Neural cell (in vitro differentiated cells): ENCODE measurements at regions not wholly inside any gene's neighbourhood (a gene's known extent, or its start where the extent isn't known, plus 50 kb on each side); places are given as distances from the start of the nearest gene placed in this dataset.

ENCODE experiments used
- H2AFZ ChIP-seq: fragments of 200-600, 300-800 bp; sonication (generic), shearing (Covaris generic); 2 replicates; pipeline ENCODE4 v1.6.0; 2014; ENCODE audit warnings: low read depth, mild to moderate bottlenecking, antibody characterized with exemption, low read length, moderate library complexity
- H3F3A ChIP-seq: fragments of 200-600 bp; shearing (Covaris generic); 2 replicates; pipeline ENCODE4 v1.6.1; 2016; ENCODE audit warnings: mild to moderate bottlenecking, moderate library complexity, mixed read lengths, antibody characterized with exemption, low read length; ENCODE audit not compliant: insufficient read depth, poor library complexity, severe bottlenecking
- H3K27ac ChIP-seq: fragments of 200-600, 300-800 bp; sonication (generic), shearing (Covaris generic); 2 replicates; pipeline ENCODE4 v1.5.1; 2014; ENCODE audit warnings: mild to moderate bottlenecking, low read length, moderate library complexity
- H3K27me3 ChIP-seq: fragments of 300-800, 200-600 bp; sonication (generic), shearing (Covaris generic); 2 replicates; pipeline ENCODE4 v1.6.0; 2014; ENCODE audit warnings: mild to moderate bottlenecking, low read depth, low read length, moderate library complexity; ENCODE audit not compliant: insufficient read depth
- H3K36me3 ChIP-seq: fragments of 300-800, 200-600 bp; sonication (generic), shearing (Covaris generic); 2 replicates; pipeline ENCODE4 v1.5.1; 2014; ENCODE audit warnings: mild to moderate bottlenecking, antibody characterized with exemption, low read length, moderate library complexity; ENCODE audit not compliant: insufficient read depth
- H3K4me2 ChIP-seq: fragments of 300-800, 200-600 bp; sonication (generic), shearing (Covaris generic); 2 replicates; pipeline ENCODE4 v1.6.0; 2014; ENCODE audit warnings: mild to moderate bottlenecking, low read length
- H3K4me3 ChIP-seq: fragments of 300-800, 200-600 bp; sonication (generic), shearing (Covaris generic); 2 replicates; pipeline ENCODE4 v1.5.1; 2014; ENCODE audit warnings: mild to moderate bottlenecking, low read length, moderate library complexity
- H3K79me2 ChIP-seq: fragments of 200-600 bp; shearing (Covaris generic); replicated peaks from 2 replicates; pipeline ENCODE4 v1.6.0; 2014; ENCODE audit warnings: mild to moderate bottlenecking, low read length, moderate library complexity; ENCODE audit not compliant: insufficient read depth
- H3K9ac ChIP-seq: fragments of 300-800, 200-600 bp; sonication (generic), shearing (Covaris generic); 2 replicates; pipeline ENCODE4 v1.6.1; 2016; ENCODE audit warnings: mild to moderate bottlenecking, low read length, mixed read lengths
- H3K9me2 ChIP-seq: fragments of 200-600 bp; shearing (Covaris generic); 2 replicates; pipeline ENCODE4 v1.6.1; 2016; ENCODE audit warnings: mild to moderate bottlenecking, low read length, mixed read lengths; ENCODE audit not compliant: insufficient read depth
- H3K9me3 ChIP-seq: fragments of 200-600, 300-800 bp; sonication (generic), shearing (Covaris generic); 2 replicates; pipeline ENCODE4 v1.6.1; 2016; ENCODE audit warnings: mild to moderate bottlenecking, mixed run types, low read length, moderate library complexity, mixed read lengths
- H4K20me1 ChIP-seq: fragments of 200-600 bp; shearing (Covaris generic); 2 replicates; pipeline ENCODE4 v1.6.1; 2016; ENCODE audit warnings: mild to moderate bottlenecking, mixed run types; ENCODE audit not compliant: insufficient read depth
- CTCF ChIP-seq: fragments of 450-650 bp; IDR thresholded peaks from 2 replicates; pipeline ENCODE4 v1.5.1; 2014; ENCODE audit warnings: antibody characterized with exemption, mild to moderate bottlenecking, moderate library complexity; ENCODE audit not compliant: poor library complexity, severe bottlenecking
- EP300 ChIP-seq: fragments of 450-650 bp; conservative IDR thresholded peaks from 2 replicates; pipeline ENCODE4 v1.6.1; 2014; ENCODE audit warnings: antibody characterized with exemption, mild to moderate bottlenecking, moderate library complexity; ENCODE audit not compliant: poor library complexity, severe bottlenecking
- EZH2 ChIP-seq: fragments of 200-600, 300-800 bp; shearing (Covaris generic), sonication (generic); IDR thresholded peaks from 2 replicates; pipeline ENCODE4 v1.6.1; 2014; ENCODE audit warnings: antibody characterized with exemption, low read length, borderline replicate concordance, mild to moderate bottlenecking; ENCODE audit not compliant: insufficient read depth, poor library complexity, severe bottlenecking
- MXI1 ChIP-seq: fragments of 450-650 bp; conservative IDR thresholded peaks from 2 replicates; pipeline ENCODE4 v1.6.1; 2014; ENCODE audit warnings: antibody characterized with exemption, mild to moderate bottlenecking; ENCODE audit not compliant: poor library complexity, severe bottlenecking
- POLR2AphosphoS5 ChIP-seq: IDR thresholded peaks from 2 replicates; pipeline ENCODE4 v1.6.1; 2012
- RAD21 ChIP-seq: fragments of 450-650 bp; conservative IDR thresholded peaks from 2 replicates; pipeline ENCODE4 v1.6.1; 2014; ENCODE audit warnings: antibody characterized with exemption, mild to moderate bottlenecking, moderate library complexity
- REST ChIP-seq: IDR thresholded peaks from 2 replicates; pipeline ENCODE4 v1.6.1; 2012; ENCODE audit warnings: borderline replicate concordance
- SMC3 ChIP-seq: fragments of 450-650 bp; conservative IDR thresholded peaks from 2 replicates; pipeline ENCODE4 v1.6.1; 2014; ENCODE audit warnings: antibody characterized with exemption, mild to moderate bottlenecking, moderate library complexity; ENCODE audit not compliant: poor library complexity
- TAF1 ChIP-seq: IDR thresholded peaks from 2 replicates; pipeline ENCODE4 v1.6.1; 2012; ENCODE audit warnings: low read depth

DNA sequence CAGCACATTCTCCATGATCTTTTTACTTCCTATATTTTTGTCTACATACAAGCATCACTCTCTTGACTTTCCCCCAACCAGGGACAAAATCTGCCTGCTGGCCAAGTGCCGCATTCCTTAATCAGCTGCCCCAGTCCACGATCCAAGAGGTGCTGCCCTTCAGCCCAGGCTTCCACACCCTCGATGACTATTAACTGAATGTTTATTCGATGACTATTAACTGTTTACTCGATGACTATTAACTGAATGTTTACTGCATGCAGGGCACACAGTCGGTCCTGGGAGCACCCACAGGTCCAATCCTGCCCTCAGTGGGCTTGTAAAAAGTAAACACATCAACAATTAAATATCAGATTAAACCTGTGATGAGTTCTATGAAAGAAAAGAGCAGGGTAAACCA lies 256.9 kb downstream of the ARRDC4 start:
- no peak for TF ChIP-seq CTCF
- no peak for TF ChIP-seq TAF1
- TF ChIP-seq MXI1, result no peak
- no peak for TF ChIP-seq SMC3
- no peak for TF ChIP-seq POLR2AphosphoS5
- no peak for TF ChIP-seq EP300
- TF ChIP-seq EZH2, result no peak
- TF ChIP-seq REST, result no peak
- TF ChIP-seq RAD21, result no peak
- Histone ChIP-seq H3K27me3 (no peaks in the 10 kb centered on the region), H3K36me3 (no peaks in the 10 kb centered on the region), H3K27ac (no peak overlapping the region), H3K79me2 (no peaks in the 10 kb centered on the region), H3K9me2 (no peaks in the 10 kb centered on the region), H4K20me1 (no peaks in the 10 kb centered on the region), H3K9me3 (no peaks in the 10 kb centered on the region), H3K9ac (no peak overlapping the region), H3K4me2 (no peak overlapping the region), H3F3A (no peaks in the 10 kb centered on the region), H2AFZ (no peak overlapping the region), H3K4me3 (no peak overlapping the region)

DNA sequence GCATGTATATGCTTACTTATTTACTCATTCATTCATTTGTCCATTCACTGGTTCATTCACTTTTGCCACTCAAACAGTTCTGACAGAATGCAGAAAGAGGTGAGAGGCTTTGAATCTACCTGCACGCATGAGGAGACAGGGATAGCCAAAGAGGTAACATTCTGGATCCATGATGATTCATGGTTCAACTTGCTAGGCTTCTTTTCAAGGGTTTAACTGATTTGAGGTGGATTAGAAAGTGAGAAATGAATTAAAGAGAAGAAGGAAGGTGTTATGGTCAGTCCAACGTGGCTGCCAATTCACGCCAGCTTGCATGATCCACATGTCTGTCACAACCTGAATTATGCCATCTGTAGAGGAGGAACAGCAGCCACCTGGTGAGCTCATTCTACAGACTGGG lies 260.6 kb downstream of the ARRDC4 start:
- no peak overlapping the region for H3K27ac ChIP-seq
- no peaks in the 10 kb centered on the region for H3F3A ChIP-seq
- no peaks in the 10 kb centered on the region for H3K9me3 ChIP-seq
- H3K4me3 ChIP-seq, result no peak overlapping the region
- H3K36me3 ChIP-seq, result no peaks in the 10 kb centered on the region
- no peak overlapping the region for H2AFZ ChIP-seq
- H3K79me2 ChIP-seq, result no peaks in the 10 kb centered on the region
- H3K4me2 ChIP-seq, result no peak overlapping the region
- H4K20me1 ChIP-seq, result no peaks in the 10 kb centered on the region
- H3K27me3 ChIP-seq, result no peaks in the 10 kb centered on the region
- H3K9ac ChIP-seq, result no peak overlapping the region
- TF ChIP-seq TAF1, result no peak
- TF ChIP-seq REST, result no peak
- no peak for TF ChIP-seq RAD21
- no peak for TF ChIP-seq EZH2
- TF ChIP-seq SMC3, result no peak
- TF ChIP-seq POLR2AphosphoS5, result no peak
- TF ChIP-seq CTCF, result no peak
- TF ChIP-seq MXI1, result no peak
- TF ChIP-seq EP300, result no peak
- H3K9me2 ChIP-seq, result no peaks in the 10 kb centered on the region
